ENCODE measurements at regions not wholly inside any gene's neighbourhood (a gene's known extent, or its start where the extent isn't known, plus 50 kb on each side); places are given as distances from the start of the nearest gene placed in this dataset.

- Mint-ChIP-seq H3K27me3 (ENCODE audit: unreplicated experiment) (peaks cover 1% of the 10 kb centered on the region), H3K9me3 (ENCODE audit: unreplicated experiment) (no peaks in the 10 kb centered on the region), H3K4me3 (ENCODE audit: unreplicated experiment) (no peak overlapping the region), H3K4me1 (ENCODE audit: unreplicated experiment) (no peaks in the 10 kb centered on the region), H3K27ac (ENCODE audit: unreplicated experiment) (no peak overlapping the region), H3K36me3 (ENCODE audit: low read depth, unreplicated experiment) (no peaks in the 10 kb centered on the region)
- TF ChIP-seq, protein P1, sequence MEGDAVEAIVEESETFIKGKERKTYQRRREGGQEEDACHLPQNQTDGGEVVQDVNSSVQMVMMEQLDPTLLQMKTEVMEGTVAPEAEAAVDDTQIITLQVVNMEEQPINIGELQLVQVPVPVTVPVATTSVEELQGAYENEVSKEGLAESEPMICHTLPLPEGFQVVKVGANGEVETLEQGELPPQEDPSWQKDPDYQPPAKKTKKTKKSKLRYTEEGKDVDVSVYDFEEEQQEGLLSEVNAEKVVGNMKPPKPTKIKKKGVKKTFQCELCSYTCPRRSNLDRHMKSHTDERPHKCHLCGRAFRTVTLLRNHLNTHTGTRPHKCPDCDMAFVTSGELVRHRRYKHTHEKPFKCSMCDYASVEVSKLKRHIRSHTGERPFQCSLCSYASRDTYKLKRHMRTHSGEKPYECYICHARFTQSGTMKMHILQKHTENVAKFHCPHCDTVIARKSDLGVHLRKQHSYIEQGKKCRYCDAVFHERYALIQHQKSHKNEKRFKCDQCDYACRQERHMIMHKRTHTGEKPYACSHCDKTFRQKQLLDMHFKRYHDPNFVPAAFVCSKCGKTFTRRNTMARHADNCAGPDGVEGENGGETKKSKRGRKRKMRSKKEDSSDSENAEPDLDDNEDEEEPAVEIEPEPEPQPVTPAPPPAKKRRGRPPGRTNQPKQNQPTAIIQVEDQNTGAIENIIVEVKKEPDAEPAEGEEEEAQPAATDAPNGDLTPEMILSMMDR (IDR thresholded peaks at IDR 0.05; ENCODE audit: unreplicated experiment), result no peak
- DNase-seq (ENCODE audit: low spot score), result no peak
Observed at GRCh38 chr7:136066304-136067143, 89.4 kb upstream of the MTPN start.

DNA sequence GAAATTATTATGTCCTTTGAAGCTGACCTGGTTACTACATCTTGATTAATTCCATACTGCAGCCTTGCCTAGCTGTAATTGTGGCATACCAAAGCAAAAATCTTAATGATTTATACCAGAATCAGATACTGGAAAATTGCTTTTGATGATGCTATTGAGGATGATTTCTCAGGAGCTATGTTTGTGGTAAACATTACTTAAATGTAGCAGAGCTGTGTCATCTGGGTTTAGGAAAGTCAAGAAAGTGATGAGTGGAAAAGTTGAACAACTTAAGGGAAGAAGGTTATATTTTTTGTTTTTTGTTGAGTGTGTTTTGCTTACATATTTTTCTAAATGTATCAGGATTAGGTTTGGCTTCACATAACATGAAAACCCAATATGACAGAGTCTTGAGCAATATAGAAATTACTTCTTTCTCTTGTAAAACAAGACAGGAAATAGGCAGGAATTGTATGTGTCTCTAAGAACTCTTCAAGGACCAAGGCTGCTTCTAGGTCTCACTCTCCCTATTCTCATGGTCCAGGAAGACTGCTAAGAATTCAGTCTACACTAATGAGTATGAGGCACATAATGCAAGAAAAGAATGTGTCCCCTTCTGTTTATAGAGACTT, 87.6 kb upstream of the MTPN start:
- H3K4me3 Mint-ChIP-seq (ENCODE audit: unreplicated experiment), result no peak overlapping the region
- TF ChIP-seq, protein P1 (IDR thresholded peaks at IDR 0.05; ENCODE audit: unreplicated experiment), result no peak
- DNase-seq (ENCODE audit: low spot score), result no peak
- no peaks in the 10 kb centered on the region for H3K36me3 Mint-ChIP-seq (ENCODE audit: low read depth, unreplicated experiment)
- H3K9me3 Mint-ChIP-seq (ENCODE audit: unreplicated experiment), result no peaks in the 10 kb centered on the region
- no peak overlapping the region for H3K27ac Mint-ChIP-seq (ENCODE audit: unreplicated experiment)
- peaks cover 1% of the 10 kb centered on the region for H3K27me3 Mint-ChIP-seq (ENCODE audit: unreplicated experiment)
- H3K4me1 Mint-ChIP-seq (ENCODE audit: unreplicated experiment), result no peaks in the 10 kb centered on the region

DNA sequence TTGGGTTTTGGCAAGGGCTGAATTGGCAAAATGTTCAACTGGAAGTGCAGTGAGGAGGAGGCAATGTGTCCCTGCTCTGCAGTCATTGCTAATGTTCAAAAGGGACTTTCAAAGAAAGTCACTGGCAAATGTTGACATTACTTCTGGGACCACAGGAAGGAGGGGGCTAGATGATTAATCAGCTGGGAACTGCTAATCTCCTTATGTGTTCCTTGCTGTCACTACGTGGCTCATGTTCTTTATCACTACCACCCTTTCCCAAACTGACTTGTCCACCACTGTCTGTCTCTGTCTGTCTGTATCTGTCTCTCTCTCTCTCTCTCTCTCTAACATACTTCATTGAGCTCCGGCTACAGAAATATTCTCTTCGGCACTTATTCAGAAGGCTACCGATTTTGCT, 86.9 kb upstream of the MTPN start:
- no peak overlapping the region for H3K4me3 Mint-ChIP-seq (ENCODE audit: unreplicated experiment)
- no peaks in the 10 kb centered on the region for H3K4me1 Mint-ChIP-seq (ENCODE audit: unreplicated experiment)
- no peaks in the 10 kb centered on the region for H3K9me3 Mint-ChIP-seq (ENCODE audit: unreplicated experiment)
- DNase-seq (ENCODE audit: low spot score), result no peak
- H3K27ac Mint-ChIP-seq (ENCODE audit: unreplicated experiment), result no peak overlapping the region
- peaks cover 1% of the 10 kb centered on the region for H3K27me3 Mint-ChIP-seq (ENCODE audit: unreplicated experiment)
- TF ChIP-seq, protein P1 (IDR thresholded peaks at IDR 0.05; ENCODE audit: unreplicated experiment), result no peak
- no peaks in the 10 kb centered on the region for H3K36me3 Mint-ChIP-seq (ENCODE audit: low read depth, unreplicated experiment)

GRCh38 chr7:136063326-136063666, 86.1 kb upstream of the MTPN start:
- Mint-ChIP-seq H3K4me3 (ENCODE audit: unreplicated experiment) (no peak overlapping the region), H3K9me3 (ENCODE audit: unreplicated experiment) (no peaks in the 10 kb centered on the region), H3K27me3 (ENCODE audit: unreplicated experiment) (peaks cover 1% of the 10 kb centered on the region), H3K27ac (ENCODE audit: unreplicated experiment) (no peak overlapping the region), H3K4me1 (ENCODE audit: unreplicated experiment) (no peaks in the 10 kb centered on the region), H3K36me3 (ENCODE audit: low read depth, unreplicated experiment) (no peaks in the 10 kb centered on the region)
- TF ChIP-seq, protein P1 (IDR thresholded peaks at IDR 0.05; ENCODE audit: unreplicated experiment), result no peak
- DNase-seq (ENCODE audit: low spot score), result no peak
